ENCODE measurements at regions not wholly inside any gene's neighbourhood (a gene's known extent, or its start where the extent isn't known, plus 50 kb on each side); places are given as distances from the start of the nearest gene placed in this dataset.

DNA sequence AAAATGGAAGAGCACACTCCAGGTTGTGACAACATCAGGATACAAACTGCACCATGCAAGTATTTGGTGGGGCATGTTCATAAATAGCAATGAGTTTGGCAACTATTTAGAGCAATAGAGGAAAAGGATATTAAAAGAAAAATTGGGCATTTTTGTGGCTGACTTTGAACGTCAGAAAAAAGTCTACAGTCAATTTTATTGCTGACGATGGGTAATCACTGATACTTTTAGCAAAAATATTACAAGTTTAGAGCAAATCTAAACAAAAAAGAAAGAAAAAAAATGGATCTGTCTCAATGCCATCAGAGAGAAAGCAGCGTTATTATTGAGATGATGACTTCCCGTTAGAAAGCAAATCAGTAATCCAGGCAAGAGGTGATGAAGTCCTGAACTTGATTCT is 65.2 kb downstream of the CGGBP1 start:
- no peaks in the 10 kb centered on the region for H3K4me1 ChIP-seq (ENCODE audit: control insufficient read depth, insufficient read depth, low read depth, low read length)
- H4K91ac ChIP-seq (ENCODE audit: low read length) = no peak overlapping the region
- no peak overlapping the region for H2AK5ac ChIP-seq (ENCODE audit: low read length, severe bottlenecking)
- no peak for DNase-seq
- H3K36me3 ChIP-seq (ENCODE audit: control insufficient read depth in 1 of 2, insufficient read depth in 2 of 2, low read depth in 1 of 2, low read length in 2 of 2) = no peaks in the 10 kb centered on the region
- no peak overlapping the region for H3K4me2 ChIP-seq (ENCODE audit: low read length, poor library complexity, severe bottlenecking)
- H2BK120ac ChIP-seq (ENCODE audit: low read depth, low read length) = no peak overlapping the region
- H4K8ac ChIP-seq (ENCODE audit: low read length) = no peak overlapping the region
- H3K18ac ChIP-seq (ENCODE audit: low read depth in 1 of 2, low read length in 2 of 2) = no peak overlapping the region
- 97% methylated on average over 2 of the region's 4 CpGs for WGBS
- H2AFZ ChIP-seq (ENCODE audit: low read depth, low read length) = no peak overlapping the region
- no peaks in the 10 kb centered on the region for H3K27me3 ChIP-seq (ENCODE audit: control insufficient read depth in 1 of 2, insufficient read depth in 1 of 2, low read length in 2 of 2)
- no peaks in the 10 kb centered on the region for H3K9me3 ChIP-seq (ENCODE audit: control insufficient read depth, low read length)
- no peak overlapping the region for H3K14ac ChIP-seq (ENCODE audit: low read length in 2 of 2)
- no peak overlapping the region for H3K9ac ChIP-seq (ENCODE audit: low read length)
- no peak overlapping the region for H3K4me3 ChIP-seq (ENCODE audit: insufficient read depth in 1 of 2, low read depth in 1 of 2, low read length in 2 of 2)
- H3K4ac ChIP-seq (ENCODE audit: low read depth in 1 of 2, low read length in 2 of 2) = no peak overlapping the region
- no peak overlapping the region for H2BK12ac ChIP-seq (ENCODE audit: low read length in 2 of 2)
- H3K79me1 ChIP-seq (replicated peaks; ENCODE audit: low read length, poor library complexity, severe bottlenecking) = no peaks in the 10 kb centered on the region
- H3K23ac ChIP-seq (ENCODE audit: low read length in 2 of 2) = no peak overlapping the region
- H2BK15ac ChIP-seq (ENCODE audit: low read depth, poor library complexity, severe bottlenecking) = no peak overlapping the region
- H3K27ac ChIP-seq (ENCODE audit: low read length, poor library complexity, severe bottlenecking) = no peak overlapping the region
- H2BK5ac ChIP-seq (ENCODE audit: low read depth, low read length, poor library complexity, severe bottlenecking) = no peak overlapping the region

DNA sequence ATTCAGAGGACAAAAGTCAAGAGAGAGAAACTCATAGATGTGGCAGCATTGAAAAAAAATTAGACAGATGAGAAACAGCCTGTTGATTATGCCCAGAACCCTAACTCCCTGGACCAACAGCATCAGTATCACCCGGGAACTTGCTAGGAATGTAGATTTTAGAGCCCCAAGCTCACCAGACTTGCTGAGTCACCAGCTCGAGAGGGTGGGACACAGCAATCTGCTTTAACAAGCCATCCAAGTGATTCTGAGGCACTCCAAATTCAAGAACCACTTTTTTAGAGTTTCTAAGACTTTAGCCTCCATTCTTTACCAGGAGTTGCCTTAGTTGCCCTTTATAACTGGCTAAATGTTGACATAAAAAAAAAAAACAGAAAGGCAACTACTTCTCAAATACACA is 70.9 kb downstream of the CGGBP1 start:
- Histone ChIP-seq H3K4me1 (ENCODE audit: control insufficient read depth, insufficient read depth, low read depth, low read length) (no peaks in the 10 kb centered on the region), H3K4ac (ENCODE audit: low read depth in 1 of 2, low read length in 2 of 2) (no peak overlapping the region), H4K91ac (ENCODE audit: low read length) (no peak overlapping the region), H2BK12ac (ENCODE audit: low read length in 2 of 2) (no peak overlapping the region), H3K4me2 (ENCODE audit: low read length, poor library complexity, severe bottlenecking) (no peak overlapping the region), H4K8ac (ENCODE audit: low read length) (no peak overlapping the region), H3K14ac (ENCODE audit: low read length in 2 of 2) (no peak overlapping the region), H2BK15ac (ENCODE audit: low read depth, poor library complexity, severe bottlenecking) (no peak overlapping the region), H3K9ac (ENCODE audit: low read length) (no peak overlapping the region), H2AFZ (ENCODE audit: low read depth, low read length) (no peak overlapping the region), H3K27me3 (ENCODE audit: control insufficient read depth in 1 of 2, insufficient read depth in 1 of 2, low read length in 2 of 2) (no peaks in the 10 kb centered on the region), H2BK120ac (ENCODE audit: low read depth, low read length) (no peak overlapping the region), H3K27ac (ENCODE audit: low read length, poor library complexity, severe bottlenecking) (no peak overlapping the region), H3K18ac (ENCODE audit: low read depth in 1 of 2, low read length in 2 of 2) (no peak overlapping the region), H3K36me3 (ENCODE audit: control insufficient read depth in 1 of 2, insufficient read depth in 2 of 2, low read depth in 1 of 2, low read length in 2 of 2) (no peaks in the 10 kb centered on the region), H2AK5ac (ENCODE audit: low read length, severe bottlenecking) (no peak overlapping the region), H3K9me3 (ENCODE audit: control insufficient read depth, low read length) (no peaks in the 10 kb centered on the region), H2BK5ac (ENCODE audit: low read depth, low read length, poor library complexity, severe bottlenecking) (no peak overlapping the region), H3K79me1 (replicated peaks; ENCODE audit: low read length, poor library complexity, severe bottlenecking) (no peaks in the 10 kb centered on the region), H3K23ac (ENCODE audit: low read length in 2 of 2) (no peak overlapping the region), H3K4me3 (ENCODE audit: insufficient read depth in 1 of 2, low read depth in 1 of 2, low read length in 2 of 2) (no peak overlapping the region)
- 24% methylated on average over 2 of the region's 2 CpGs for WGBS
- DNase-seq = no peak

DNA sequence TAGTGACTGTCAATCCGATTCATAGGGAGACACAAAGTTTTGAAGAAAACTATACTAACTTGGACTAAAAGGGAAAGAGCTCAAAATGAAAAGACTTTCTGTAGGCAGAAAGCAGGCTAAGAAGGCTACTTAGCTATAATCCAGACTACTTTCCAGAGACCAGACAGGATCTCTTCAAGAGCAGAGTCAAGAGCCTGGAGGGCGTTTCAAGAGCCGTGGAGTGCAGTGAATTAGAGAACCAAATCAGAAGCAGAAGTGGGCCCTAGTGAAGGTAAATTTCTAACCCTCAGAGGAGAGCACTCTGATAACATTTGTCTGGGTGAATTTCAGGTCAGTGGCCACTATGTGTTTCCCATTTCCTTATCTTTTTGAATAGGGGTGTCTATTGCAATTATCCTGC is 76.4 kb downstream of the CGGBP1 start:
- H3K14ac ChIP-seq (ENCODE audit: low read length in 2 of 2) = no peak overlapping the region
- H2AK5ac ChIP-seq (ENCODE audit: low read length, severe bottlenecking) = no peak overlapping the region
- no peak overlapping the region for H4K91ac ChIP-seq (ENCODE audit: low read length)
- no peak overlapping the region for H2BK12ac ChIP-seq (ENCODE audit: low read length in 2 of 2)
- H3K36me3 ChIP-seq (ENCODE audit: control insufficient read depth in 1 of 2, insufficient read depth in 2 of 2, low read depth in 1 of 2, low read length in 2 of 2) = no peaks in the 10 kb centered on the region
- no peak overlapping the region for H3K18ac ChIP-seq (ENCODE audit: low read depth in 1 of 2, low read length in 2 of 2)
- H3K79me1 ChIP-seq (replicated peaks; ENCODE audit: low read length, poor library complexity, severe bottlenecking) = no peaks in the 10 kb centered on the region
- H2AFZ ChIP-seq (ENCODE audit: low read depth, low read length) = no peak overlapping the region
- H3K27ac ChIP-seq (ENCODE audit: low read length, poor library complexity, severe bottlenecking) = no peak overlapping the region
- no peak overlapping the region for H2BK120ac ChIP-seq (ENCODE audit: low read depth, low read length)
- no peak overlapping the region for H2BK5ac ChIP-seq (ENCODE audit: low read depth, low read length, poor library complexity, severe bottlenecking)
- no peak for DNase-seq
- H3K4me1 ChIP-seq (ENCODE audit: control insufficient read depth, insufficient read depth, low read depth, low read length) = peaks cover 1% of the 10 kb centered on the region
- no peak overlapping the region for H3K4ac ChIP-seq (ENCODE audit: low read depth in 1 of 2, low read length in 2 of 2)
- H3K9me3 ChIP-seq (ENCODE audit: control insufficient read depth, low read length) = peaks cover 2% of the 10 kb centered on the region
- H3K4me2 ChIP-seq (ENCODE audit: low read length, poor library complexity, severe bottlenecking) = no peak overlapping the region
- no peak overlapping the region for H4K8ac ChIP-seq (ENCODE audit: low read length)
- no peak overlapping the region for H2BK15ac ChIP-seq (ENCODE audit: low read depth, poor library complexity, severe bottlenecking)
- no peak overlapping the region for H3K9ac ChIP-seq (ENCODE audit: low read length)
- no peak overlapping the region for H3K4me3 ChIP-seq (ENCODE audit: insufficient read depth in 1 of 2, low read depth in 1 of 2, low read length in 2 of 2)
- no peak overlapping the region for H3K23ac ChIP-seq (ENCODE audit: low read length in 2 of 2)
- WGBS = 75% methylated on average over 3 of the region's 3 CpGs
- H3K27me3 ChIP-seq (ENCODE audit: control insufficient read depth in 1 of 2, insufficient read depth in 1 of 2, low read length in 2 of 2) = no peaks in the 10 kb centered on the region

DNA sequence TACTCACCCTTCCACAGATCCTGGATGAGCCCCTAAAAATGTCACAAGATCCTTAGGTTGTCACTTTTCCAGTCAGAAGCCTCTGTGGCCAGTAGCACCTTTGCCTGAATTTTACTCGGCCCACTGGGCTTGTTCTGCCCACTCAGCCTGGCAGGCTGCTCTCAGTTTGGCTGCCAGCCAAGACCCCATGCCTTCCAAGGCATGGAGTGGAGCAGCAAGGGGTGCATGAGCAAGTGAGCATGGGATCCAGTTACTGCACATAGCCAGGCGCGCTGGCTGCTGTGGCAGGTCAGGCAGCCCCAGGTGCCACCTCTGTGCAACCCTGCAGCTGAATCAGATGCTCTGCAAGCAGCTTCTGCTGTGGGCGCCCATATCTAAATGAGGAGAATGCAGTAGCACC is 79.3 kb downstream of the CGGBP1 start:
- Histone ChIP-seq H3K23ac (ENCODE audit: low read length in 2 of 2) (no peak overlapping the region), H3K4me1 (ENCODE audit: control insufficient read depth, insufficient read depth, low read depth, low read length) (peaks cover 1% of the 10 kb centered on the region), H3K9ac (ENCODE audit: low read length) (no peak overlapping the region), H3K18ac (ENCODE audit: low read depth in 1 of 2, low read length in 2 of 2) (no peak overlapping the region), H2BK12ac (ENCODE audit: low read length in 2 of 2) (no peak overlapping the region), H3K27ac (ENCODE audit: low read length, poor library complexity, severe bottlenecking) (no peak overlapping the region), H3K4me2 (ENCODE audit: low read length, poor library complexity, severe bottlenecking) (no peak overlapping the region), H2AFZ (ENCODE audit: low read depth, low read length) (no peak overlapping the region), H2BK15ac (ENCODE audit: low read depth, poor library complexity, severe bottlenecking) (no peak overlapping the region), H3K4me3 (ENCODE audit: insufficient read depth in 1 of 2, low read depth in 1 of 2, low read length in 2 of 2) (no peak overlapping the region), H3K36me3 (ENCODE audit: control insufficient read depth in 1 of 2, insufficient read depth in 2 of 2, low read depth in 1 of 2, low read length in 2 of 2) (no peaks in the 10 kb centered on the region), H4K91ac (ENCODE audit: low read length) (no peak overlapping the region), H2BK120ac (ENCODE audit: low read depth, low read length) (no peak overlapping the region), H3K27me3 (ENCODE audit: control insufficient read depth in 1 of 2, insufficient read depth in 1 of 2, low read length in 2 of 2) (no peaks in the 10 kb centered on the region), H3K14ac (ENCODE audit: low read length in 2 of 2) (no peak overlapping the region), H2BK5ac (ENCODE audit: low read depth, low read length, poor library complexity, severe bottlenecking) (no peak overlapping the region), H3K9me3 (ENCODE audit: control insufficient read depth, low read length) (peaks cover 2% of the 10 kb centered on the region), H4K8ac (ENCODE audit: low read length) (no peak overlapping the region), H3K79me1 (replicated peaks; ENCODE audit: low read length, poor library complexity, severe bottlenecking) (no peaks in the 10 kb centered on the region), H2AK5ac (ENCODE audit: low read length, severe bottlenecking) (no peak overlapping the region), H3K4ac (ENCODE audit: low read depth in 1 of 2, low read length in 2 of 2) (no peak overlapping the region)
- WGBS = 89% methylated on average over 4 of the region's 4 CpGs
- no peak for DNase-seq
